Tibial nerve (tissue), 3 donors: ENCODE measurements at regions not wholly inside any gene's neighbourhood (a gene's known extent, or its start where the extent isn't known, plus 50 kb on each side); places are given as distances from the start of the nearest gene placed in this dataset.

ENCODE experiments used
- POLR2A ChIP-seq, 2 donors: fragments of 450-650 bp; IDR thresholded peaks; one replicate each; pipeline ENCODE4 v1.6.1; 2017; ENCODE audit warnings: antibody characterized with exemption in 2 of 2, mild to moderate bottlenecking in 2 of 2, moderate library complexity in 2 of 2
- TF ChIP-seq, protein P1 (sequence below), 5 experiments: fragments of 200-600 bp in 3 of 5; fragments of 450-650 bp in 2 of 5; sonication (generic) in 3 of 5; IDR thresholded peaks; one replicate each; pipeline ENCODE4 v1.5.1; 2016 to 2019; ENCODE audit warnings: antibody characterized with exemption in 5 of 5, mild to moderate bottlenecking in 3 of 5, moderate library complexity in 2 of 5

DNA sequence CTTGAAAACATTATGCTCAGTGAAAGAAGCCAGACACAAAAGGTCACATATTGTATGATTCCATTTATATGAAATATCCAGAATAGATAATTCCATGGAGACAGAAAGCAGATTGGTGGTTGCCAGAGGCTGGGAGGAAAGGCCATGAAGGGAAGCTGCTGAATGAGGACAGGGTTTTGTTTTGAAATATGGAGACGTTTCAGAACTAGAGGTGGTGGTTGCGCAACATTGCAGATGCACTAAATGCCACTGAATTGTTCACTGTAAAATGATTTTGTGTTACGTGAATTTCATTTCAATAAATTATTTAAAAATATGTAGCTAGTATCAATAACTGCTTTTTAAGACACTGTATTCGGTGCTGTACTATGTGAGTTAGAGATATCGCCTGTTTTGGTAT is 101.7 kb upstream of the ZNF236 start:
- TF ChIP-seq, protein P1, sequence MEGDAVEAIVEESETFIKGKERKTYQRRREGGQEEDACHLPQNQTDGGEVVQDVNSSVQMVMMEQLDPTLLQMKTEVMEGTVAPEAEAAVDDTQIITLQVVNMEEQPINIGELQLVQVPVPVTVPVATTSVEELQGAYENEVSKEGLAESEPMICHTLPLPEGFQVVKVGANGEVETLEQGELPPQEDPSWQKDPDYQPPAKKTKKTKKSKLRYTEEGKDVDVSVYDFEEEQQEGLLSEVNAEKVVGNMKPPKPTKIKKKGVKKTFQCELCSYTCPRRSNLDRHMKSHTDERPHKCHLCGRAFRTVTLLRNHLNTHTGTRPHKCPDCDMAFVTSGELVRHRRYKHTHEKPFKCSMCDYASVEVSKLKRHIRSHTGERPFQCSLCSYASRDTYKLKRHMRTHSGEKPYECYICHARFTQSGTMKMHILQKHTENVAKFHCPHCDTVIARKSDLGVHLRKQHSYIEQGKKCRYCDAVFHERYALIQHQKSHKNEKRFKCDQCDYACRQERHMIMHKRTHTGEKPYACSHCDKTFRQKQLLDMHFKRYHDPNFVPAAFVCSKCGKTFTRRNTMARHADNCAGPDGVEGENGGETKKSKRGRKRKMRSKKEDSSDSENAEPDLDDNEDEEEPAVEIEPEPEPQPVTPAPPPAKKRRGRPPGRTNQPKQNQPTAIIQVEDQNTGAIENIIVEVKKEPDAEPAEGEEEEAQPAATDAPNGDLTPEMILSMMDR (IDR thresholded peaks at IDR 0.05), result no peak
- no peak for TF ChIP-seq POLR2A (IDR thresholded peaks at IDR 0.05)
